ENCODE measurements at regions not wholly inside any gene's neighbourhood (a gene's known extent, or its start where the extent isn't known, plus 50 kb on each side); places are given as distances from the start of the nearest gene placed in this dataset.

DNA sequence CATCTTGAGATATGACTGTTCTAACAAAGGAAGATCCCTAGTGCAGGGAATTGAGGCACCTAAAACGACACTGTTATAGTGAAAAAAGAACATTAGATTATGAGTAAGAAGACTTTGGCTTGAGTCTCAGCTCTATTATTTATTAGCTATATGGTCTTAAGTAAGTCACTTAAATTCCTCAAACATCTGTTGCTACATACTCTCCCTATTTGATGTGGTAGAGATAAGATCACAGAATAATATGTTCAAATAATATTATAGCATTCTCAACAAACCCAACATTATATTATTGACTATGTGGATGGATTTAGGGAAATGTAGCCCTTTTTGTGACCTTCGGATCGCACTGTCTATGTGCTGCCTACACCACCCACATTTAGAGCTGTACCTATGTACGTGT is 136.9 kb downstream of the P2RY1 start (continued):
- TF ChIP-seq, protein P1, sequence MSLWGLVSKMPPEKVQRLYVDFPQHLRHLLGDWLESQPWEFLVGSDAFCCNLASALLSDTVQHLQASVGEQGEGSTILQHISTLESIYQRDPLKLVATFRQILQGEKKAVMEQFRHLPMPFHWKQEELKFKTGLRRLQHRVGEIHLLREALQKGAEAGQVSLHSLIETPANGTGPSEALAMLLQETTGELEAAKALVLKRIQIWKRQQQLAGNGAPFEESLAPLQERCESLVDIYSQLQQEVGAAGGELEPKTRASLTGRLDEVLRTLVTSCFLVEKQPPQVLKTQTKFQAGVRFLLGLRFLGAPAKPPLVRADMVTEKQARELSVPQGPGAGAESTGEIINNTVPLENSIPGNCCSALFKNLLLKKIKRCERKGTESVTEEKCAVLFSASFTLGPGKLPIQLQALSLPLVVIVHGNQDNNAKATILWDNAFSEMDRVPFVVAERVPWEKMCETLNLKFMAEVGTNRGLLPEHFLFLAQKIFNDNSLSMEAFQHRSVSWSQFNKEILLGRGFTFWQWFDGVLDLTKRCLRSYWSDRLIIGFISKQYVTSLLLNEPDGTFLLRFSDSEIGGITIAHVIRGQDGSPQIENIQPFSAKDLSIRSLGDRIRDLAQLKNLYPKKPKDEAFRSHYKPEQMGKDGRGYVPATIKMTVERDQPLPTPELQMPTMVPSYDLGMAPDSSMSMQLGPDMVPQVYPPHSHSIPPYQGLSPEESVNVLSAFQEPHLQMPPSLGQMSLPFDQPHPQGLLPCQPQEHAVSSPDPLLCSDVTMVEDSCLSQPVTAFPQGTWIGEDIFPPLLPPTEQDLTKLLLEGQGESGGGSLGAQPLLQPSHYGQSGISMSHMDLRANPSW (CRISPR knock-in tag; conservative IDR thresholded peaks at IDR 0.05; ENCODE audit: low read depth), result no peak
- no peak for TF ChIP-seq ZNF671 (CRISPR knock-in tag; IDR thresholded peaks at IDR 0.05)
- TF ChIP-seq SMAD4 (CRISPR knock-in tag; IDR thresholded peaks at IDR 0.05), result no peak
- TF ChIP-seq, protein P2, sequence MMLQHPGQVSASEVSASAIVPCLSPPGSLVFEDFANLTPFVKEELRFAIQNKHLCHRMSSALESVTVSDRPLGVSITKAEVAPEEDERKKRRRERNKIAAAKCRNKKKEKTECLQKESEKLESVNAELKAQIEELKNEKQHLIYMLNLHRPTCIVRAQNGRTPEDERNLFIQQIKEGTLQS (CRISPR knock-in tag; conservative IDR thresholded peaks at IDR 0.05), result no peak
- TF ChIP-seq ZNF219 (CRISPR knock-in tag; IDR thresholded peaks at IDR 0.05; ENCODE audit: borderline replicate concordance), result no peak
- no peak for TF ChIP-seq GABPB1 (CRISPR knock-in tag; IDR thresholded peaks at IDR 0.05)

DNA sequence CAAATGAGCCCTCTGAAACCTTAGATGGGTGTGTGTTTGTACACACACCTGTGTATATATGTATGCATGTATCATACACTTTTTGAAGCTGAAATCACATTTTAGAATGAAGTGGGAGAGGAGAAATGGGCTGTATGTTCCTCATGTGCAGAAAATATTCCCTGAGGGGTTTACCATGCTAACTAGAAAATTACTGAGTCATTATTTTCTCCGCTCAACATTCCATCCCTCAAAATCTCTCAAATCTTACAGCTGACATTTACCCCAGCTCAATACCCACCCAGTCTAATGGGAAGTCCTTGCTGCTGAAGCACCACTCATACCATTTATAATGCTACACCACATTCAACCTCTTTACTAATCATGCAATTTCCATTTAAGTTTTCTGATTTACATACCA is 138.6 kb downstream of the P2RY1 start:
- H3K4me1 Mint-ChIP-seq, result peaks cover 19% of the 10 kb centered on the region
- ChIA-PET POLR2A (no interaction called here), CTCF (no interaction called here)
- H3K9me3 Mint-ChIP-seq, result peaks cover 4% of the 10 kb centered on the region; the same call in 1 of the 2 replicates
- H3K27ac Mint-ChIP-seq, result no peak overlapping the region; the same call in 1 of the 2 replicates
- no peak for TF ChIP-seq CREM (CRISPR knock-in tag; IDR thresholded peaks at IDR 0.05)
- TF ChIP-seq JAZF1 (CRISPR knock-in tag; IDR thresholded peaks at IDR 0.05), result no peak
- TF ChIP-seq CBFB (CRISPR knock-in tag; IDR thresholded peaks at IDR 0.05; ENCODE audit: low read depth), result no peak
- TF ChIP-seq ZNF232 (CRISPR knock-in tag; IDR thresholded peaks at IDR 0.05), result no peak
- H3K36me3 Mint-ChIP-seq, result no peaks in the 10 kb centered on the region
- no peaks in the 10 kb centered on the region for H3K27me3 Mint-ChIP-seq (ENCODE audit: low read depth)
- ATAC-seq, result no peak
- no peak for DNase-seq (ENCODE audit: low spot score)
- no peak overlapping the region for H3K4me3 Mint-ChIP-seq

DNA sequence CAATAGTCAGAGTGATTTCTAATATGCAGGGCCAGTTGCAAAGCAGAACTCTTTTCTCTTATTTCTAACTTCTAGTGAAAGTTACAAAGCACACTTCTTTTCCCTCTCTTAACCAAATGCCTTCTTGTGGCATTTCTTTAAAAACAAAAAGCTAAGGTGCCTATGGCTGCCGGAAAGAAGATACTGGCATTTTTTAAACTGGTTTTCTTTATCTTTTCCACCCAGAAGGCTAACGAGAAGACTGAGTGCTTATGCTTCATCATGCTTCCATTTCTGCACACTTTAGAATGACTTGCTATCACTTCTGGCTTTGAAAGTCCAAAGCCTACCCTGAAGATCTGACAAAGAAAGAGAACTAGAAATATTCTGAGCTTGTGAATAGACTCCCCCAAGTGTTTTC is 141.3 kb downstream of the P2RY1 start:
- POLR2A ChIA-PET, result no interaction called here
- Mint-ChIP-seq H3K27ac (no peak overlapping the region), H3K4me1 (no peaks in the 10 kb centered on the region), H3K9me3 (peaks cover 19% of the 10 kb centered on the region), H3K36me3 (peaks cover 7% of the 10 kb centered on the region), H3K4me3 (no peak overlapping the region), H3K27me3 (ENCODE audit: low read depth) (no peaks in the 10 kb centered on the region)
- CTCF ChIA-PET, result no interaction called here
- DNase-seq (ENCODE audit: low spot score) (no peak), ATAC-seq (no peak)
- TF ChIP-seq FOXJ3 (CRISPR knock-in tag; IDR thresholded peaks at IDR 0.05; ENCODE audit: borderline replicate concordance) (no peak), RELA (CRISPR knock-in tag; IDR thresholded peaks at IDR 0.05; ENCODE audit: borderline replicate concordance) (no peak), NR1H2 (CRISPR knock-in tag; IDR thresholded peaks at IDR 0.05) (no peak), RORB (CRISPR knock-in tag; IDR thresholded peaks at IDR 0.05) (no peak), ZNF263 (CRISPR knock-in tag; IDR thresholded peaks at IDR 0.05; ENCODE audit: low read depth) (no peak), FOXK1 (CRISPR knock-in tag; IDR thresholded peaks at IDR 0.05) (no peak), TEAD1 (CRISPR knock-in tag; IDR thresholded peaks at IDR 0.05) (no peak)
- TF ChIP-seq, protein P3, sequence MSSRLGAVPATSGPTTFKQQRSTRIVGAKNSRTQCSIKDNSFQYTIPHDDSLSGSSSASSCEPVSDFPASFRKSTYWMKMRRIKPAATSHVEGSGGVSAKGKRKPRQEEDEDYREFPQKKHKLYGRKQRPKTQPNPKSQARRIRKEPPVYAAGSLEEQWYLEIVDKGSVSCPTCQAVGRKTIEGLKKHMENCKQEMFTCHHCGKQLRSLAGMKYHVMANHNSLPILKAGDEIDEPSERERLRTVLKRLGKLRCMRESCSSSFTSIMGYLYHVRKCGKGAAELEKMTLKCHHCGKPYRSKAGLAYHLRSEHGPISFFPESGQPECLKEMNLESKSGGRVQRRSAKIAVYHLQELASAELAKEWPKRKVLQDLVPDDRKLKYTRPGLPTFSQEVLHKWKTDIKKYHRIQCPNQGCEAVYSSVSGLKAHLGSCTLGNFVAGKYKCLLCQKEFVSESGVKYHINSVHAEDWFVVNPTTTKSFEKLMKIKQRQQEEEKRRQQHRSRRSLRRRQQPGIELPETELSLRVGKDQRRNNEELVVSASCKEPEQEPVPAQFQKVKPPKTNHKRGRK (CRISPR knock-in tag; IDR thresholded peaks at IDR 0.05; ENCODE audit: borderline replicate concordance), result no peak
- TF ChIP-seq, protein P4, sequence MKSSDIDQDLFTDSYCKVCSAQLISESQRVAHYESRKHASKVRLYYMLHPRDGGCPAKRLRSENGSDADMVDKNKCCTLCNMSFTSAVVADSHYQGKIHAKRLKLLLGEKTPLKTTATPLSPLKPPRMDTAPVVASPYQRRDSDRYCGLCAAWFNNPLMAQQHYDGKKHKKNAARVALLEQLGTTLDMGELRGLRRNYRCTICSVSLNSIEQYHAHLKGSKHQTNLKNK (CRISPR knock-in tag; IDR thresholded peaks at IDR 0.05), result no peak
- TF ChIP-seq, protein P5, sequence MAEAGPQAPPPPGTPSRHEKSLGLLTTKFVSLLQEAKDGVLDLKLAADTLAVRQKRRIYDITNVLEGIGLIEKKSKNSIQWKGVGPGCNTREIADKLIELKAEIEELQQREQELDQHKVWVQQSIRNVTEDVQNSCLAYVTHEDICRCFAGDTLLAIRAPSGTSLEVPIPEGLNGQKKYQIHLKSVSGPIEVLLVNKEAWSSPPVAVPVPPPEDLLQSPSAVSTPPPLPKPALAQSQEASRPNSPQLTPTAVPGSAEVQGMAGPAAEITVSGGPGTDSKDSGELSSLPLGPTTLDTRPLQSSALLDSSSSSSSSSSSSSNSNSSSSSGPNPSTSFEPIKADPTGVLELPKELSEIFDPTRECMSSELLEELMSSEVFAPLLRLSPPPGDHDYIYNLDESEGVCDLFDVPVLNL (CRISPR knock-in tag; IDR thresholded peaks at IDR 0.05; ENCODE audit: borderline replicate concordance, low read depth), result no peak
- TF ChIP-seq, protein P6, sequence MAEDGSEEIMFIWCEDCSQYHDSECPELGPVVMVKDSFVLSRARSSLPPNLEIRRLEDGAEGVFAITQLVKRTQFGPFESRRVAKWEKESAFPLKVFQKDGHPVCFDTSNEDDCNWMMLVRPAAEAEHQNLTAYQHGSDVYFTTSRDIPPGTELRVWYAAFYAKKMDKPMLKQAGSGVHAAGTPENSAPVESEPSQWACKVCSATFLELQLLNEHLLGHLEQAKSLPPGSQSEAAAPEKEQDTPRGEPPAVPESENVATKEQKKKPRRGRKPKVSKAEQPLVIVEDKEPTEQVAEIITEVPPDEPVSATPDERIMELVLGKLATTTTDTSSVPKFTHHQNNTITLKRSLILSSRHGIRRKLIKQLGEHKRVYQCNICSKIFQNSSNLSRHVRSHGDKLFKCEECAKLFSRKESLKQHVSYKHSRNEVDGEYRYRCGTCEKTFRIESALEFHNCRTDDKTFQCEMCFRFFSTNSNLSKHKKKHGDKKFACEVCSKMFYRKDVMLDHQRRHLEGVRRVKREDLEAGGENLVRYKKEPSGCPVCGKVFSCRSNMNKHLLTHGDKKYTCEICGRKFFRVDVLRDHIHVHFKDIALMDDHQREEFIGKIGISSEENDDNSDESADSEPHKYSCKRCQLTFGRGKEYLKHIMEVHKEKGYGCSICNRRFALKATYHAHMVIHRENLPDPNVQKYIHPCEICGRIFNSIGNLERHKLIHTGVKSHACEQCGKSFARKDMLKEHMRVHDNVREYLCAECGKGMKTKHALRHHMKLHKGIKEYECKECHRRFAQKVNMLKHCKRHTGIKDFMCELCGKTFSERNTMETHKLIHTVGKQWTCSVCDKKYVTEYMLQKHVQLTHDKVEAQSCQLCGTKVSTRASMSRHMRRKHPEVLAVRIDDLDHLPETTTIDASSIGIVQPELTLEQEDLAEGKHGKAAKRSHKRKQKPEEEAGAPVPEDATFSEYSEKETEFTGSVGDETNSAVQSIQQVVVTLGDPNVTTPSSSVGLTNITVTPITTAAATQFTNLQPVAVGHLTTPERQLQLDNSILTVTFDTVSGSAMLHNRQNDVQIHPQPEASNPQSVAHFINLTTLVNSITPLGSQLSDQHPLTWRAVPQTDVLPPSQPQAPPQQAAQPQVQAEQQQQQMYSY (CRISPR knock-in tag; IDR thresholded peaks at IDR 0.05), result no peak

All from WTC11 (cell line).